H1 (cell line): ENCODE measurements at regions not wholly inside any gene's neighbourhood (a gene's known extent, or its start where the extent isn't known, plus 50 kb on each side); places are given as distances from the start of the nearest gene placed in this dataset.

ENCODE experiments used
- CHD7 ChIP-seq: fragments of 300-600 bp; sonication (generic); IDR thresholded peaks from 2 replicates; pipeline ENCODE4 v1.7.1; 2012; ENCODE audit warnings: low read length, moderate library complexity, mild to moderate bottlenecking, inconsistent platforms; ENCODE audit not compliant: insufficient replicate concordance
- HDAC2 ChIP-seq, 2 experiments: fragments of 300-600 bp in 1 of 2; sonication (generic) in 1 of 2; IDR thresholded peaks; 2 replicates each; pipeline ENCODE4 v1.6.1; 2011 to 2012; ENCODE audit warnings: low read depth in 2 of 2, low read length in 2 of 2, mild to moderate bottlenecking in 2 of 2, moderate library complexity in 2 of 2, borderline replicate concordance in 1 of 2, inconsistent platforms in 1 of 2

DNA sequence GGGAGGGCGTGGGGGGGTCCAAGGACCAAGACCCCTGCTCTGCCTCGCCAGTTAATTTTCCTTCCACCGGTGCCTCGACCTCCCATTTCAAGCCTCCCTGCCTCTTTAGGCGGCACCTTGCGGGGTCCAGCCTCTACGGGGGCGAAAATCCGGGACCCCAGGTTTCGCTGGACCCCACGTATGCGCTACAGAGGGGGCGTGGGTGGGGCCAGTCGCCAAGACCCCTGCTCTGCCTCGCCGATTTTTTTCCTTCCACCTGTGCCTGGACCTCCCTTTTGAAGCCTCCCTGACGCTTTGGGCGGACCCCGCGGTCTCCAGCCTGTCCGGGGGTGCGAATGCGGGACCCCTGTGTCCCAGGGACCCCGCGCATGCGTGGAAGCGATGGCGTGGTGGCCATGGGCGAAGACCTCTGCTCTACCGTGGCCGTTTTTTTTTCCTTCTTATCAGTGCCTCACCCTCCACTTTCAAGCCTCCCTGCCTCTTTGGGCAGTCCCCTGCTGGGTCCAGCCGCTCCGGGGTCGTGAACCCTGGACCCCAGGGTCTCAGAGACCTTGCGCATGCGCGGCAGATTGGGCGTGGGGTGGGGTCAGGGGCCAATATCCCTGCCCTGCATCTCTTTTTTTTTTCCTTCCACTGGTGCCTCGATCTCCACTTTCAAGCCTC is 324.2 kb downstream of the ALG10 start (continued):
- no peak for TF ChIP-seq CHD7
- no peak for TF ChIP-seq HDAC2 (IDR thresholded peaks at IDR 0.05; ENCODE audit: borderline replicate concordance in 1 of 2, low read depth in 2 of 2, low read length in 2 of 2)
